GM12864 (cell line): ENCODE measurements at regions not wholly inside any gene's neighbourhood (a gene's known extent, or its start where the extent isn't known, plus 50 kb on each side); places are given as distances from the start of the nearest gene placed in this dataset.

Experiments
- DNase-seq: peaks from one replicate; pipeline ENCODE4 v3.0.0-alpha.2; 2011; ENCODE audit warnings: low read depth
- H3K4me3 ChIP-seq: 2 replicates; pipeline ENCODE4 v1.5.1; 2011; ENCODE audit warnings: mild to moderate bottlenecking, low read depth, low read length, control low read depth
- CTCF ChIP-seq: IDR thresholded peaks from 2 replicates; pipeline ENCODE4 v1.5.1; 2011; ENCODE audit warnings: low read depth, mild to moderate bottlenecking, moderate library complexity, low read length, control low read depth, inconsistent platforms; ENCODE audit errors: missing control alignments

DNA sequence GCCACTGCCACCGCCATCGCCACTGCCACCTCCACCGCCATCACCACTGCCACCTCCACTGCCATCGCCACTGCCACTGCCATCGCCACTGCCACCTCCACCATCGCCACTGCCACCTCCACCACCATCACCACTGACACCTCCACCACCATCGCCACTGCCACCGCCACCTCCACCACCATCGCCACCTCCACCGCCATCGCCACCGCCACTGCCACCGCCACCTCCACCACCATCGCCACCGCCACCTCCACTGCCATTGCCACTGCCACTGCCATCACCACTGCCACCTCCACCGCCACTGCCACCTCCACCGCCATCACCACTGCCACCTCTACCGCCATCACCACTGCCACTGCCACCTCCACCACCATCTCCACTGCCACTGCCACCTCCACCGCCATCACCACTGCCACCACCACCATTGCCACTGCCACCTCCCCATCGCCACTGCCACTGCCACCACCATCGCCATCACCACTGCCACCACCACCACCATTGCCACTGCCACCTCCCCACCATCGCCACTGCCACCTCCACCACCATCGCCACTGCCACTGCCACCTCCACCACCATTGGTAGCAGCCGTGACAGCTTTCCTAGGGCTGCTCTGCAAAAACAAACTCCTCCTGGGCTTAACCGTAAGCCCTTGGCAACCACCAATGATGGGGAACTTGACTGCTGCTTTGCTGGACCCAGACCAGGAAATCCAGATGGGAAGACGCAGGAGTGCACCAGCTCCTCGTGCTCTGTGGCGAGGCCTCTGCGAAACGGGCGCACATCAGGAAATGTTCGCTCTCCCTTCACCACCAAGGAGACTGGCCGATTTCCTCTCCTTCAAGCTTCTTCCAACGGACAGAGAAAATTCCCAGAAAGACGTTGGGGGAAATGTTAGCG lies 147.2 kb downstream of the RBFOX3 start:
- DNase-seq: no peak
- TF ChIP-seq CTCF: no peak
- H3K4me3 ChIP-seq: no peak overlapping the region

GRCh38 chr17:79461041-79461440 lies 149.8 kb downstream of the RBFOX3 start:
- DNase-seq: no peak
- H3K4me3 ChIP-seq: no peak overlapping the region
- no peak for TF ChIP-seq CTCF

- DNase-seq: no peak
- no peak for TF ChIP-seq CTCF
- H3K4me3 ChIP-seq: no peak overlapping the region
Observed at GRCh38 chr17:79459846-79460245, 151.0 kb downstream of the RBFOX3 start.

DNA sequence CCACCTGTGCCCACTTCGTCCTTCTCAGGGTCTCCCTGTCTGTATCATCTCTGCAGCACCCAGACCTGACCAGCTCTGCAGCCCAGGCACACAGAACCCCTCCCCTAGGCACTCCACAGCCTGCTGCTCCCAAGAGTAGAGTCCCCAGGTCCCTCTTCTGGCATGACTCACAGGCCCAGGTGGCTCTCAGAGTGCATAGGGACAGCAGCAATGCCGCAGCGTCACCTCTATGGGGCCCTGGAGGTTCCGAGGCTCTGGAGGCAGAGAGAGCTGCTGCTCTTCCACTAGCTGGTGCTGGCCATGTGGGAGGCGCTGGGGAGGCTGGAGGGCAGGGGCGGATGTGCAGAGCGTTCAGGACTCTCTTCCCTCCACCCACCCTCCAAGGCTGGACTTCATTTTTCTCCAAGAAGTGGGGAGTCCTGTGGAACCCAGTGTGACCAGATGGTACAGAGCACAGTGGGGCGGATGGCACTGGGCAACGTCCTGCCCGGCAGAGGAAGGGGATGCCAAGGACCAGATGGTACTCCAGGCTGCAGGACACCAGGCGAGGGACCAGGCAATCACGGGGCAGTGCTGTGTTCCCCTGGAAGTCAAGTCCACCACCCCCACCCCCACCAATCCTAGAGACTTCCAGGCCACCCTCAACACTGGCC lies 151.7 kb downstream of the RBFOX3 start:
- no peak for TF ChIP-seq CTCF
- H3K4me3 ChIP-seq: no peak overlapping the region
- no peak for DNase-seq

DNA sequence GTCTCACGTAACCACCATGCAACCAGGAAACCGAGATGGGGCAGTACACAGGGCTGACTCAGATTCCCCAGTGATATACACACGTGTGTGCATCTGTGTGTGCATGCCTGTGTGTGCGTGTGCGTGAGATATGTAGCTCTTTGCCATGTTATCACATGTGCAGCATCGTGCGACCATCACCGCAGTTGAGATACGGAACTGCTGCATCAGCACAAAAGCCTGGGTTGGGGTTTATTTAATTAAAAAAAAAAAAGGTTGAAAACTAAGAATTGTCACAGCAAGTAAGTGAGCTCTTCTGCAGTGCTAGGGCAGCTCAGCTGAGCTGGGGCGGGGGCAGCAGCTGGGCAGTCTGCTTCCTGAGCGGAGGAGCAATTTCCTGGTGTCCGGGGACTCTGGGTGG lies 152.5 kb downstream of the RBFOX3 start:
- no peak overlapping the region for H3K4me3 ChIP-seq
- DNase-seq: no peak
- TF ChIP-seq CTCF: no peak

GRCh38 chr17:79457889-79458288 lies 153.0 kb downstream of the RBFOX3 start:
- DNase-seq: no peak
- no peak for TF ChIP-seq CTCF
- H3K4me3 ChIP-seq: no peak overlapping the region
